ENCODE measurements at regions not wholly inside any gene's neighbourhood (a gene's known extent, or its start where the extent isn't known, plus 50 kb on each side); places are given as distances from the start of the nearest gene placed in this dataset.
A peak's percentile ranks its signal among the peaks of the same experiment; 100 is the strongest.

DNA sequence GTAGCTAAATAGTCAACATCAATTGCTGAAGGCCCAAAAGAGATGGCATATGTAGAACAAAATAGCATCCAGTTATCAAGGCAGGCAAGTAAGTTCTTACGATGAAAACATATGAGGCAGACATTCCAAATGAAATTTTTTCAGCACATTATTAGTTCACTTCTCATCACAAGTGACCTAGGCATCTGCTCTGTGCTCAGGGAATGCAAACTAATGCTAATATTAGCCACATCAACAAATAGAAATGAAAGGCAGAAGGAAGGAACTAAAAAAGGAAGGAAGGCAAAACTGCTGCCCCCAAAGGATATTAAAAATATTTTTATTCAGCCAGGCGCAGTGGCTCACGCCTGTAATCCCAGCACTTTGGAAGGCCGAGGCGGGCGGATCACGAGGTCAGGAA lies 51.2 kb upstream of the ROCK1 start:
- no peak for DNase-seq (ENCODE audit: low read depth in 2 of 2)

DNA sequence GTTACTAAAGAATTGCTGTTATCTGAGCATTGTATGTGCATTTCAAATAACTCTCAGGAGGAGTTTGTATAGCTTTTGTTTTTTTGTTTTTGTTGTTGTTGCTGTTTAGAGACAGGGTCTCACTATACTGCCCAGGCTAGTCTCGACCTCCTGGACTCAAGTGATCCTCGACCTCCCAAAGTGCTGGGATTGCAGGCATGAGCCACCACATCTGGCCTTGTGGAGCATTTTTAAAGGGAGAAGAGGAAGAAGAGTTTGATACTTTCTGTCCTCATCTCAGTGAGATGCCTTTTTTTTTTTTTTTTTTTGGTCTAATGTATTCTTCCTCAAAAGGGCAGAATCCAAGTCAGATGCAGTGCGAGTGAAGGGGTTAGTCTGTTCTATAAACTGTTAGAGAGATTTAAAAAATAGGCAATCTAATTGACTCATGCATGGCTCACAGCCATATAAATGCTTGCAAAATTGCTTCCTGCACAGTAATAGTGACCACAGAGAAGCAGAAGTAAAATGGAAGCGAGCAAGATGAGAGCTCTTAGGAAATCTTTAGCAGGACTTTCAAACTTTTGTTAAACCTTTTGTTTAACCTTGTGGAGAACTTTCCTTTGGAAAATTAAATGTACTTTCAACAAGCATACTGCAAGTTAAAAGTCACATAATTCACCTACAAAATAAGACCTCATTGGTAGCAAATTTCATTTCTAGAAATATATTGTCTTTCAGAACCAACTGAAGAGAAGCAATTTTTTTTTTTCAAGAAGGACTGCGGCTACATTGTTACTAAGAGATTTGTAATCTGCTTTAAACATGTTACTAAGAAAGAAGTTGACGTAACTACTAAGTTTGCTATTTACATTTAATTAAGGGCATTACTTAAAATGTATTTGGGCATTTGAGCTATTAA lies 52.3 kb upstream of the ROCK1 start:
- DNase-seq (ENCODE audit: low read depth in 2 of 2), result no peak

DNA sequence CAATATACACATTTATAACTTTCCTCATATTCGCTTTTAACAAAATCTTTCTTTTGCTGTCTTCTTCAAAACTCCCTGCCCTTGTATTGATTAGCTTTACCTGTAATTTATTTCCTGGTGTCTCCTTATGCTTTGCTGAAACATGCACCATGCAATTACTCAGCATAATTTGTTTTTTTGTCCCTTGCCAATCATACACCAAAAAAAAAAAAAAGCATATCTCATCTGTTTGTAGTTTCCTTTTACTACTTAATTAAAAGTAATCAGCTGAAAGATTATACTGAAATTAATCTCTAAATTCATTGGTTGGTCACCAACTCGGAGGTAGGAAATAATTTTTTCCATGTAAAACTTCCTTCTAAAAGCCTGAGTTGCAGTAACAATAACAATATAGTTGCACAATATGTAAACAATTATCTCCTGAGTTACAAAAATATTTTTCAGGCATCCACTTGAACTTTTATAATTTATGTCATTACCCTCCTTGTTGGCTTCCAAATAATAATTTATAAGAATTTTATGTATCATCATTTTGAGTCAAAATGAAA lies 53.0 kb upstream of the ROCK1 start:
- DNase-seq (ENCODE audit: low read depth in 2 of 2), result no peak

DNA sequence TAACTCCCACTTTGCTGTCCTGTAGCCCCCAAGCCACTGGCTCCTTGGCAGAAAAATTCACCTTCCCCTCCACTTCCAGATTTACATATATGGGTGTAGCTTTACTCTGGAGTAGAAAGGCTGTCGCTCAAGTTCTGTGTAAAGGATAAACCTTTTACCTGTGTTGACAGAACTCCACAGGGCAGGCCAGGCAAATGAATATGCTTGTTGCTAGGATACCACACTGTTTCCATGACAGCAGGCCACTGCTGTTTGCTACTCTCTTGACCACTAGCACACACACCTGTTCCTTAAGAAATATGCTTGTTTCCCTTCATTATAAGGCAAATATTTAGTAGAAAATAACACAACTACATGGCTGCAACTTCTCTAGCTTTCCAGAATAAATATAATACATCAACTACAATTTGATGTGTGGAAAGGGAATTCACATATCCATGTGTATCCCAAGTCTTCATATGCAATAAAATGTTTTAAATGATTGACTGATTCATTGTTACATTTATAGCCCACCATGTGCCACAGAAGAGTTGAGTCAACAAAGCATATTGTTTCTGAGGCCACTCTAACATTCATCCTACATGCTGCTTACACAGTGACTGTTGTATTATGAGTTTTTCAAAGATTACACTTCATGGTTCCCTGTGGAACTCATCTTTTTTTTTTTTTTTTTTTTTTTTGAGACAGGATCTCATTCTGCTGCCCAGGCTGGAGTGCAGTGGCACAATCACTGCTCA lies 56.2 kb upstream of the ROCK1 start:
- no peak for DNase-seq (ENCODE audit: low read depth in 2 of 2)

DNA sequence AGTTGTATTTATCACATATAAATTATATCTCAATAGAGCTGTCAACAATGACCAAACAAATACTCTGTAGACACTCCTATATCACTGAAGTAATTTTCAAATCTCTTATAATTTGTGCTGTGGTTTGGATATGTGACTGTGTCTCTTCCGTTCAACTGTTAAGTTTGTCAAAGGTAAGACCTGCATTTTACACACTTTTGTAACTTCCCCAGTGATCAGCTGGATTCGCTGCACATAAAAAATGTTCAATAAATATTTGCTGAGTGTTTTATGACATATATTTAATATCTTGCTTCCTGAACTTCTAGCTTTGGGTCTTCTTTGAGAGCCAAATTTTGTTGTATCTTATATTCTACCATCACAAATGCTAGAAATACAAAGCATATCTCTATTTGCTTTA lies 57.3 kb upstream of the ROCK1 start:
- DNase-seq (ENCODE audit: low read depth in 2 of 2), result no peak

DNA sequence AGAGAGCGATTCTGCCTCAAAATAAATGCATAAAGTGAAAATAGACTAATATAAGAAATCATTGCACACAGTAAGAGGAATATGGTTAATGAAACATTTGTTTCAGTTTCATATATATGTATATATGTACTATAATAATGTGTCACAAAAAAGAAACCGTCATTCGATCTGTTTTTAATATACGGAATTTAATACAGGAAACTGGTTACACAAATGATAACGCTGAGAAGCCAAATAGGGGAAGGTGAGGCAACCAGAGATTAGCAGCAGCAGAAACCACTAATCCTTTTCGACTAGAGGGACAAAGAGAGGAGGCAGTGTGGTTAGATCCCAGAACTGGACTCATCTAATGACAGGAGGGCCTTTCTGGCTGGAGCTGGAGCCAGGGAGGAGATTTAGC lies 64.2 kb upstream of the GREB1L start:
- no peak for DNase-seq (ENCODE audit: low read depth in 2 of 2)

DNA sequence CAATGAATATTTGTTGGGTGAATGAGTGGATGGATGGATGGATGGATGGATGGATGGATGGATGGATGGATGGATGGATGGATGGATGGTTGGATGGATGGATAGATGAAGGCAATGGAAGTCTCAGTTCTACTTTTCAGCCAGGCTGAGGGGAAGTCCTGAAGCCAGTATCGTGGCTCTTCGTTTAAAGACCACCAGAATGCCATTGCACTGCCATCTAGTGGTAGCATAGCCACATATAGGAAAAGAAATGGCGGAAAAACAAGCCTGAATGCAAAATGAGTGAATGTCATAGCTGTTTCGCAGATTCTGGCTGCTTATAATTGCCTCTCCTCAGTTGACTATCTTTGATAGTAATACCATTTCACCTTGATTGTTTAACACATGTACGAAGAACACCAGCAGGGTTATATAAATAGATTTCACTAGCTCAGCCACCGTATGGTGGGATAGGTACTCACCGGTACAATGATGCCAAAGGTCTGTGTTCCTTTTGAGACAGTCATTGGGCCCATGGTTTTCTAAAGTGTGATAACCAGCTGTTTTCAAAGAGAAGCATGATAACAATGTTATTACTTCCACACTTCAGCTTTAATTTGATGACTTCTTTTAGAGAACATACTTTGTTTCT lies 62.3 kb upstream of the GREB1L start:
- DNase-seq (ENCODE audit: low read depth in 2 of 2), result peak in 1 of 2 donors; percentile 13

DNA sequence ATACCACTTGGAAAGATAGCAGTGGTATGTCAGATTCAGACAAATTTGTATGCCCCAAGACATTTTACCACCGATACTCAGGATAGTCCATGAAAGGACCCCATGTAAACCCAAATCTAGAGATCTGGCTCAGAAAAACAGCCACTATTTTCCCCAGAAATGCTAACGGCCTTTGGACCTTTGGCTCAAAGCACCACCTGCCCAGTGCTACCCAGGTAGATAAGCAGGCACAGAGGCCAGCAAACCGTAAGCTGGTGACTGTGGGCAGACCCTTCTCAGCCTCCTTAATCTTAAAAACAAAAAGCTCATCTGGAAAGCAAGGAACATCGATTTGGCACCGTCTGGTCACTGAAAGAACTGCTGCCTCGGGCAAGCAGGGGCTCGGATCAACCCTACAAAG lies 61.4 kb upstream of the GREB1L start:
- no peak for DNase-seq (ENCODE audit: low read depth in 2 of 2)

DNA sequence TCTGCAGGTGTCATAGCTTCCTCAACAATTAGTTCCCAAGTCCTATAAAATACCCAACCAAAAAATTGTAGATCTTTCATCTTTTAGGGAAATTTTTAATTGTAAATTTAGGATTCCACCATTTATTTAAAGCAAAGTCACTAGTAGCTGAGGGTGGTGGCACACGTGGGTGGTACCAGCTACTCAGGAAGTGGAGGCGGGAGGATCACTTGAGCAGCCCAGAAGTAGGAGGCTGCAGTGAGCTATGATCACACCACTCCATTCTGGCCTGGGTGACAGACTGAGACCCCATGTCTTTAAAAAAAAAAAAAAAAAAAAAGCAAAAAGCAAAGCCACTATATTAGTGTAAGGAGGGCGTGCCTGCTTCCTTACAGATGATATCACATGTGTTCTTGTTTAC lies 60.3 kb upstream of the GREB1L start:
- no peak for DNase-seq (ENCODE audit: low read depth in 2 of 2)

DNA sequence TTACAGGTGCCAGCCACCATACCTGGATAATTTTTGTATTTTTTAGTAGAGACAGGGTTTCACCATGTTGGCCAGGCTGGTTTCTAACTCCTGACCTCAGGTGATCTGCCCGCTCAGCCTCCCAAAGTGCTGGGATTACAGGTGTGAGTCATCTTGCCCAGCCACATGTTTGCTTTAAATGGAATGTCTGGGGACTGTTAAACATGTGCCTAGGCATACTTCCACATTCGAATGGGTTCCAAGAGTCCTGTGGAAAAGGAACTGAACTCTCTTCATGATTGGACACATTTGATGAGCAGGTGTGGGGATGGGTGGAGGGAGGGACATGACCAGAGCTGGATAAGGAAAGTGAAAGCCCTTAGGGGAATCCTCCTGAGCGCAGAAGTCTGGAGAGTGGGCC lies 58.4 kb upstream of the GREB1L start:
- DNase-seq (ENCODE audit: low read depth in 2 of 2), result no peak

DNA sequence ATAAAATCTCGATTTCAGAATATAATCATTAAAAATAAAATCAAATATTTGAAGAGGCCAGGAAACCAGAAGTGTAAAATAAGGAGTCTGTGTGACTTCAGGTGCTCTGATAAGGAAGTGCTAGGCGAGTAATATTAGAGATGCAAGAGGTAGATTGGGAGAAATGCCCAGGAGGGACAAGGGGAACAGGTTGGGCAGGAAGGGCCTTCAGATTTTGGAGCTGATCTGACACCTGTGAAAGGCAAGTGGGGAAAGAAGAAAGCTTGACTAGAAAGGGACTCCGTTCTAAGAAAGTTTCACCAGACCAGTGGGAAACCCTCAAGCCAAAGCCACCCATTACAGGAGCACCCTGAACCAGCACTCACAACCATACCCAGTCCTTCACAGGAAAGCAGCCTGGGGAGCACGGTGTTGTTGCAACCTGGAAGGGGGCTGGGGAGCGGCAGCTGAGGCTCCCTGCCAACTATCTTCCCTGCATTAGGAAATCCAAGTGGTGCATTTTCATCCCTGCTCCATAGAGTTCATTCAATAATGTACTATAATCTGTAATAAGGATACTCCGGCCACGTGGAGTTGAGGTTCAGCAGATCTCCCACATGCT lies 57.5 kb upstream of the GREB1L start:
- DNase-seq (ENCODE audit: low read depth in 2 of 2), result no peak

DNA sequence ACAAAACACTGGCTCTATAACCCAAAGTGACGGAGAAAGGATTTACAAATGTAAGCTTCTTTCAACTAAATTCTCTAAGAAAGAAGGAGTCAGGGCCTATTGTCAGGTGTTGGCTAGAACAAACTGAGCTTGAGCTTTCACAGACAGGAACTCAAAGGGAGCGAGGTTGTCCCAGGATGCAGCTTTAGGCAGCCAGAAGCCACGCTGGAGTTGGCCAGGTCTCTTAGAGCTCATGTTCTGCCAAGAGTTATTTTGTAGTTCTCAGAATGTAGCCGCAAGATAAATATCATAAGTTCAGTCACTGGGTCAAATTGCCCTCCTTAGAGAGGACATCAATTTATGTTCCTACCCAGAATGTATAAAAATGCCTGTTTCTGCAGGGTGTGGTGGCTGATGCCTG lies 54.1 kb upstream of the GREB1L start:
- DNase-seq (ENCODE audit: low read depth in 2 of 2), result no peak

DNA sequence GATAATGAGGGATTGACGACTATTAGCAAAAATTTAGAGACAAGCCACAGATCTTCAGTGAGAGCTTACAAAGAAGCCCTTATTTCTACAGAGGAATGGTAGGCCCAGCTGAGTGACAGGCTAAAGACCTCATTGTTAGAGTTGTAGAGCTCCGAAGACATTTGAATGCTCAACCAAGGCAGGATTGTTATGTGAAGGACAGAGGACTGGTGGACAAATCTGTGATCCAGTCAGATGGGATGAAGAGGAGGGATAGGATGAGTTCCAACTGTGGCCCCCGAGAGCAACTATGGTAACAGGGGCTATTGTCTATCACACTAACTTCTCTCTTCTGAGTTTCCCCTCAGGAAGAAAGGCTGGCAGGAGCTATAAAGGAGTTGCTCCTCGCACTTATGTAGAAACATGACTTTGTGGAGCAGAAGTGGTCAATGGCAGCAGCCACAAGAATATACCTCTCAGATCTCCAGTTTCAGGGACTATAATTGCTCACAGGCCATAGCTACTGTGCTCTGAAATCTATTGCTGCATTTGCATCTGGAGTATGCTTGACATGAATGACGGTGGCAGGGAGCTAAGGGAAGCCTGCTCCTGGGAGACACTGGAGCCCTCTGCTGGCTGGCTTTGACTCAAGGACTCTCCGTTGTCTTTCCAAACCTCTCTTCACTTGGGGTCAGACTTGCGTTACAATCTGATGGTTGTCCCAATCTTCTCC lies 50.3 kb upstream of the GREB1L start:
- DNase-seq (ENCODE audit: low read depth in 2 of 2), result no peak

All from stimulated activated CD8-positive, alpha-beta memory T cell treated with anti-CD3 and anti-CD28 coated beads, Interleukin-2, amount 100 ng/mL, for 1 hour (primary cell).